Rectal smooth muscle tissue (tissue), 1 donor: ENCODE measurements at regions not wholly inside any gene's neighbourhood (a gene's known extent, or its start where the extent isn't known, plus 50 kb on each side); places are given as distances from the start of the nearest gene placed in this dataset.
"Not testable (repeated sequence)": the region's sequence is repeated elsewhere in the genome, so short reads cannot be mapped to it uniquely, and the experiment has no call there.

Experiments used
- H3K27ac ChIP-seq: one replicate; pipeline ENCODE4 v1.7.0; 2013; ENCODE audit warnings: low read depth, low read length, inconsistent platforms
- H3K27me3 ChIP-seq: one replicate; pipeline ENCODE4 v1.7.0; 2013; ENCODE audit warnings: low read length; ENCODE audit not compliant: control insufficient read depth, insufficient read depth
- H3K36me3 ChIP-seq: one replicate; pipeline ENCODE4 v1.7.0; 2013; ENCODE audit warnings: low read length; ENCODE audit not compliant: control insufficient read depth, insufficient read depth
- H3K4me1 ChIP-seq: one replicate; pipeline ENCODE4 v1.7.0; 2013; ENCODE audit warnings: low read length; ENCODE audit not compliant: control insufficient read depth, insufficient read depth
- H3K4me3 ChIP-seq: one replicate; pipeline ENCODE4 v1.7.0; 2013; ENCODE audit warnings: low read length
- H3K9ac ChIP-seq: one replicate; pipeline ENCODE4 v1.7.0; 2013; ENCODE audit warnings: low read length

DNA sequence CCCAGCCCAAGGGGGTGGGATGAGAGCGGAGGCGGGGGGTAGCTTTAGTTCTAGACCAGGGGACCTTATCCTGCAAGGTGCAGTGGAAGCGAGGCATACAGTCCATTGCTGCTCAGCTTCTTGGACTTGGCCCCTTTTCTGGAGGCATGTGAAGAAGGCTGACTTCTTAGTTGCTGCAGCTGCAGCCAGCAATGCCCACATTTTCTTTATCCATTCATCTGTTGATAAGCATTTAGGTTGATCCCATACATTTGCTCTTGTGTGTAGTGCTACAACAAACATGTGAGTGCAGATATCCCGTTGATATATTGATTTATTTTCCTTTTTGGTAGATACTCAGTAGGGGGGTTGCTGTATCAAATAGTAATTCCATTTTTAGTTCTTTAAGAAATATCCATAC, 461.2 kb upstream of the IMPG1 start:
- no peak overlapping the region for H3K9ac ChIP-seq
- no peak overlapping the region for H3K4me3 ChIP-seq
- no peak overlapping the region for H3K27ac ChIP-seq
- H3K27me3 ChIP-seq: no peaks in the 10 kb centered on the region
- no peaks in the 10 kb centered on the region for H3K36me3 ChIP-seq
- H3K4me1 ChIP-seq: no peaks in the 10 kb centered on the region

DNA sequence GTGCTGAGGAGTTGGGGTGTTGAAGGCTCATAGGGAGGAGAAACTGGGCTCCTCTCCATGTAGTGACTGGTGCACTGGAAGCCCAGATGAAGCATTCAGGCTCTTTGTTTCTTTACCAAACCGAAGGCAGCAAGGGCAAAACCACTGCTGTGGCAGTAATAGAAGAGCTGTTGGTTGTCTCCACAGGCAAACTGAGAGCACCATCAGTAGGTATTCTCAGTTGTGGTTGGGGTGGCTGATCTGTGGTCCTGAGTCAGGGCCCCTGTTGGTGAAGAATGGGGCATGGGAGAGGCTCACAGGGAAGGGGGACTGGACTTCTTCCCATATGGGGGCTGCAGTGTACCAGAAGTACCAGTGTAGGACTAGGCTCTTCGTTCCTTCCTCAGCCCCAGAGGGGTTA, 460.2 kb upstream of the IMPG1 start:
- Histone ChIP-seq H3K36me3 (no peaks in the 10 kb centered on the region), H3K4me1 (no peaks in the 10 kb centered on the region), H3K4me3 (no peak overlapping the region), H3K9ac (no peak overlapping the region), H3K27ac (no peak overlapping the region), H3K27me3 (no peaks in the 10 kb centered on the region)

DNA sequence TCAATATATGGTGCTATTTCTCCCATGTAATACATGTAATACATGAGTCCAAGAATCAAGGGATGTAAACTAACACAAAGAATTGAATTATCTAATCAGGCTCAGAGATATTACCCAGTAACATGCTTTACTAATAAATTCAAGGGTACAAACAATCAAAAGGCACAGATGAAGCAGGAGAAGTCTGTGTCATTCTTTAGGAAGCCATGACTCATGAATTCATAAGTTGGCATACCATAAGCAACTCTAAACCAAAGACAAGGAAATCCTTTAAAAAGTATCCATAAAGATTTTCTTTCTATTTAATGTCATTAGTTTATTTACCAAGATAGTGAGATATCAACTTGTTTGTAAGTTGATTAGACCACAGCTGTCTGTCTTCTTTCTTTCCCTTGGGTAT, 446.0 kb upstream of the IMPG1 start:
- no peak overlapping the region for H3K4me3 ChIP-seq
- no peak overlapping the region for H3K9ac ChIP-seq
- no peak overlapping the region for H3K27ac ChIP-seq
- H3K27me3 ChIP-seq: no peaks in the 10 kb centered on the region
- H3K4me1 ChIP-seq: no peaks in the 10 kb centered on the region
- H3K36me3 ChIP-seq: no peaks in the 10 kb centered on the region

DNA sequence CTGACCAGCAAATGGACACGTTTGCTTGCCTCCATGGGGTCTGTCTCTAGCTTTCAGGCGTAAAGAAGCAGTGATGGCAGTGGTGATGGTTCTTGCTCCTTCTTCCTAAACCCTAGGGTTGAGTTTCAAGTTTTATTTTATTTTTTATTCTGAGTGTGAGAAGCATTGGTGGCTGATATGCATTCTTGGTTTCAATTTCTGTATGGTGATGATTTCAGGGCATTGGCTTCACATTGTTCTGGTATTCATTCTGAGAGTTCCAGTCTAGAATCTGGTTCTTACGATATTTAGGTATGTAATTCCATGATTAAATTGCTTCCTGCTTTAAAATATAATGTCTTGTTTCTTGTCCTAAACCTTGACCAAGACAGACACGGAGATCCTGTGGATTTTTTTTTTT, 444.5 kb upstream of the IMPG1 start:
- Histone ChIP-seq H3K4me3 (no peak overlapping the region), H3K4me1 (no peaks in the 10 kb centered on the region), H3K9ac (no peak overlapping the region), H3K36me3 (no peaks in the 10 kb centered on the region), H3K27me3 (no peaks in the 10 kb centered on the region), H3K27ac (no peak overlapping the region)

DNA sequence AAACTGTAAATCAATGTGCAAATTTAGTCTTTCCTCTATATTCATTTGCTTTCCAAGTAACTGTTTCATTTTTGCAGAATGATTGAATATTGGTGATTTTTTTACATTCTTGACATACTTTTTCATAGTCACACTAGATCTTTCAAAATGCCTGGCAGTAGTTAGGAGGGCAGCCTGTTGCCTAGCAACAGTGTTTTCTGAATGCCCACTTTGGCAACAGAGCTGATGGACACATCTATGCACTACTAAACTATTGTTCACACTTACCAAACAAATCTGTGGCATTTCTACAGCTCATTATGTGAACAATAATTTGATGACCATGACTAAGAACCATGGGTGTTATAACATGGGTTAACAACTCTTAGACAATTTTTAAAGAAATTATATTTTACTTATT, 438.0 kb upstream of the IMPG1 start:
- no peaks in the 10 kb centered on the region for H3K36me3 ChIP-seq
- H3K4me1 ChIP-seq: no peaks in the 10 kb centered on the region
- no peaks in the 10 kb centered on the region for H3K27me3 ChIP-seq
- H3K4me3 ChIP-seq: no peak overlapping the region
- no peak overlapping the region for H3K9ac ChIP-seq
- H3K27ac ChIP-seq: no peak overlapping the region

DNA sequence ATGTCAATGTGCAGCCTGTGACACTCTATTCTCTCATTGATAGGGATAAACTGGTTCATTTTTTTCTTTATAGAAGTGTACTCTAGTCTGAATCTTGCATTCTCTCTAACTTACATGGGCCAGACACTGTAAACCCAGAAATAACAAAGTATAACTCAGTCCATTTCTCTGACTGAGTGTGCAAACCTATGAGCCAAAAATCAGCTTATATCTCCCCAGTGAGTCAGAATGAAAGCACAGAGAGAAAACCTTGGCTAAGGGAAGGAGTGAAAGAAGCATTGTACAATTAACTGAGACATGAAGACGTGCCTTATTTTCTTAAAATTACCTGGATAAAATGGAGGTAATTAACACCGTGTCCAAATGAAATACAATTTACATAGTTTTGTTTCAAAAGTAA, 436.9 kb upstream of the IMPG1 start:
- Histone ChIP-seq H3K27ac (no peak overlapping the region), H3K27me3 (no peaks in the 10 kb centered on the region), H3K36me3 (no peaks in the 10 kb centered on the region), H3K4me1 (no peaks in the 10 kb centered on the region), H3K4me3 (no peak overlapping the region), H3K9ac (no peak overlapping the region)

DNA sequence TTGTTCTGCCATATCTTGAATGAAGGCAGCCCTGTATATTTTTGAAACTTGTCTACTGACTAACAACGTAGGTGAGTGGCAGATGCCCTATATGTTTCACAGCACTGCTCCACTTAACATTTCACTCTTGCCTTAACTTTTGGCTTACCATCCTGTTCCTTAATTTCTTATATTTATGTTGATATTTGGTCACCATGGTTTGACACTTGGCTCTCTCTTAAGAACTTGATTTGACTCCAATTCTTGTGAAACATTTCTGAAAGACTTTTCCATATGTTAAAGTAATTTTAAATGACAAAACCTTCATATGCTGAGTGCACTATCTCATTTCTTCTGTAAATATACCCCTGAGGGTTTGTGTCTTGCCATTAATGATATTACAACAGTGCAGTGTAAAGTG, 434.3 kb upstream of the IMPG1 start:
- H3K9ac ChIP-seq: no peak overlapping the region
- no peak overlapping the region for H3K27ac ChIP-seq
- no peaks in the 10 kb centered on the region for H3K27me3 ChIP-seq
- no peak overlapping the region for H3K4me3 ChIP-seq
- no peaks in the 10 kb centered on the region for H3K36me3 ChIP-seq
- H3K4me1 ChIP-seq: no peaks in the 10 kb centered on the region

DNA sequence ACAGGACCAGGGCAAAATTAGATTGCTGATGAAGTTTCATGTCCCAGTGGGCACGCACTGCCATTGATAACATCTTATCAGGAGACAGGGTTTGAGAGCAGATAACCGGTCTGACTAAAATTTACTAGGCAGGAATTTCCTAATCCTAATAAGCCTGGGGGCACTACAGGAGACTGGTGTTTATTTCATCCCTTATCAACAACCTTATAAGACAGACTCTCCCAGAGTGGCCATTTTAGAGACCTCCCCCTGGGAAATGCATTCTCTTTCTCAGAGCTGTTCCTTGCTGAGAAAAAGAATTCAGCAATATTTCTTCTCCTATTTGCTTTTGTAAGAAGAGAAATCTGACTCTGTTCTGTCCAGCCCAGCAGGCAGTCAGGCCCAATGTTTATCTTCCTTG, 423.4 kb upstream of the IMPG1 start:
- Histone ChIP-seq H3K4me3 (no peak overlapping the region), H3K4me1 (no peaks in the 10 kb centered on the region), H3K9ac (no peak overlapping the region), H3K27me3 (no peaks in the 10 kb centered on the region), H3K36me3 (no peaks in the 10 kb centered on the region), H3K27ac (no peak overlapping the region)

DNA sequence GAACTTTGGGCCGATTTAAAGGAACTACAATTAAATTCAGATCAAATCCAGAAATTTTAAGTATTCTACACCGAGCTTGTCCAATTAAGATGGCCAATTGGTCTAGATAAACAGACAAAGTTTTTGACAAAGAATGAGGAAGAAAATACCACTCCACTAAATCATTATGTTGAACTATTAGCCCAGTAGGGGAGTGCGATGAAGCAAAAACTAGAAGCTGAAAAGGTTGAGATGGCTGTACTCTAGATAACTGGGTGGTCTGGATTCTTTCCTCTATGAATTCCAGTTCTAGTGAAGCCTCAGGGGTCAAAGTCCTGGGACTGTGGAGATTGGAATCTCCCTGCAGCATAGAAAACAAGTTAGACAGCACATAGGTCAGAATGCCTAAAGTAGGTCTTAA, 418.9 kb upstream of the IMPG1 start:
- H3K9ac ChIP-seq, H3K4me3 ChIP-seq, H3K27ac ChIP-seq, H3K36me3 ChIP-seq, H3K27me3 ChIP-seq, H3K4me1 ChIP-seq: not testable (repeated sequence)

DNA sequence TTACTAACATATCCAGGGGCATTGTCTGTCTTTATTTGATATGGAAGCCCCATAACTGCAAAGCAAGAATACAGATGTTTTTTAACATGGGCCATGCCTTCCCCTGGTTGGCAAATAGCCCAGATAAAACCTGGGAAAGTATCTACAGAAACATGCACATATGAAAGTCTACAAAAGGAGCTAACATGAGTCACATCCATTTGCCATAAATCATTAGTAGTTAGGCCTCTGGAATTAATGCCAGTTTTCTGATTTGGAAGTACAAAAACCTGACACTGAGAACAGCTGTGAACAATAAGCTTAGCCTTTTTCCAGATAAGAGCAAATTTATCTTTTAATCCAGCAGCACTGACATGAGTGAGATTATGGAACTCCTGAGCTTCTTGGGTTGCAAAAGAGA, 418.0 kb upstream of the IMPG1 start:
- no peaks in the 10 kb centered on the region for H3K36me3 ChIP-seq
- no peak overlapping the region for H3K27ac ChIP-seq
- H3K4me3 ChIP-seq: no peak overlapping the region
- H3K9ac ChIP-seq: no peak overlapping the region
- no peaks in the 10 kb centered on the region for H3K4me1 ChIP-seq
- no peaks in the 10 kb centered on the region for H3K27me3 ChIP-seq

DNA sequence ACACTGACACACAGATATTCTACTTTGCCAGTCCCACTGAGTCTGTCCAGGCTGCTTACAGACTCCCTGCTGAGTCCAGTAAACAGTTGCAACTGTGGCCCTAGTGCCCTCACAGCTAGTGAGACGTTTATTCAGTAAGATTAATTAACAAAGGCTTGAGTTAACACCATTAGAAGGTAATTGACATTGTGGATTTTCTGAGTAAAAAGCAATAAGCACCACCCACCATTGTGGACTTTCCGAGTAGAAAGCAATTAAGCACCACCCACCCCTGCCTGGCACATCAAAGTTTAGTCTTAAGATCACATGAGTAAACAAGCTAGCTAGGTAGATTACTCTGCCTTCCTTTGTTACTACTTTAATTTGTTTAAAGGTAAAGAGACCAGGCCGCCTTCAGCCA, 408.6 kb upstream of the IMPG1 start:
- H3K27ac ChIP-seq: no peak overlapping the region
- H3K4me3 ChIP-seq: no peak overlapping the region
- H3K9ac ChIP-seq: no peak overlapping the region
- no peaks in the 10 kb centered on the region for H3K4me1 ChIP-seq
- no peaks in the 10 kb centered on the region for H3K27me3 ChIP-seq
- no peaks in the 10 kb centered on the region for H3K36me3 ChIP-seq

DNA sequence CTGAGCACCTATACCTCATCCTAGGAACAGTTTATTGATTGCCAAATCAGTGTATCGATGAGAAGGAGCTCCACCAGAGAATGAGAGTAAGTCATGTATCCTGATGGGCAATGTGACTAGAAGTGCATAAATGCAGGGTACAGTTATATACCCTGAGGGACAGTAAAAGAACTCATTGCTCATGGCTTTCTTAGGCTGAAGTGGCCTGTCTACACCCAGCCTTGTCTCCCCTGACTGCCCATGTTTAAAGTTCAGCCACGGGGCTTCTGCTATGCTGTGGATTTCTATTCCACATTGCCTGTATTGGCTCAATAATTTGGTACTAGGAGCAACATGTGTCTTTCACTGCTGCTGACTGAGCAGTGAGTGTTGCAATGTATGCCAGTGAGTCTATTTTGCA, 400.4 kb upstream of the IMPG1 start:
- Histone ChIP-seq H3K4me1 (no peaks in the 10 kb centered on the region), H3K27me3 (no peaks in the 10 kb centered on the region), H3K36me3 (no peaks in the 10 kb centered on the region), H3K4me3 (no peak overlapping the region), H3K27ac (no peak overlapping the region), H3K9ac (no peak overlapping the region)

DNA sequence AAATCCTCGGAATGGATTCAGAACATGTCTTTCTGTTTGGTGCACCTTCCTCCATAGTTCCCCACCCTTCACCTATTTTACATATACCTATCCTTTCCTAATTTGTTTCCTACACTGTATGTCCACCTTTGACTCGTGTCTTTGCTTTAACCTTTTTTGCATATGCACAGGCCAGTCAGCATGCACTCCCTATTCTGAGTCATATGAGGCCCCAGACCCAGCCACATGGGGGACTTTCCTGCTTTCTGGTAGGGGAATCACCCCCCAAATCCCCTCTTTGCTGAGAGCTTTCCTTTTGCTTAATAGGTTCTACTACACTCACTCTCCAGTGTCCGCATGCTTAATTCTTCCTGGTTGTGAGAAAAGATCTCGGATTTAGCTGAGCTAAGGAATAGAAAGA, 393.8 kb upstream of the IMPG1 start:
- H3K36me3 ChIP-seq: no peaks in the 10 kb centered on the region
- no peak overlapping the region for H3K27ac ChIP-seq
- no peak overlapping the region for H3K9ac ChIP-seq
- no peaks in the 10 kb centered on the region for H3K4me1 ChIP-seq
- H3K27me3 ChIP-seq: no peaks in the 10 kb centered on the region
- H3K4me3 ChIP-seq: no peak overlapping the region

DNA sequence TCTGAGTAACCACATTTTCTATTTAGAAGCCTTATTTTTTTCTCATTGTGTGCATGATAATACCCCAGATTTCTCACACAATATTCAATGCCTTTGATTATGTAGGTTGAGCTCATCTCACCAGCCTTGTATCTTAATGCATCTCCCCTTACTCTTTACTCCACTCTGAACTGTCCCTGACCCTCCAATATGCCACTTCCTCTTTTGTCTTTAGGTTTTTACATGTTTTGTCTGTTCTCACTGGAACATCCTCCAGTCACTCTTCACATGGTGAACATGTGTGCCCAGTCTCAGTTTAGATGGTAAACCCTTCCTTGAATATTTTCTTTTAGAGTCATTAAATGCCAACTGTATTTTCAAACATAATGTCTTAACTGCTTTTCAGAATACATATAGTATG, 392.9 kb upstream of the IMPG1 start:
- Histone ChIP-seq H3K4me1 (no peaks in the 10 kb centered on the region), H3K9ac (no peak overlapping the region), H3K27me3 (no peaks in the 10 kb centered on the region), H3K27ac (no peak overlapping the region), H3K4me3 (no peak overlapping the region), H3K36me3 (no peaks in the 10 kb centered on the region)
